HL-60 (cell line): ENCODE measurements at regions not wholly inside any gene's neighbourhood (a gene's known extent, or its start where the extent isn't known, plus 50 kb on each side); places are given as distances from the start of the nearest gene placed in this dataset.

ENCODE experiments used
- CTCF ChIP-seq: IDR thresholded peaks from one replicate; pipeline ENCODE4 v1.5.1; 2011; ENCODE audit warnings: low read length, control low read depth, inconsistent platforms; ENCODE audit not compliant: insufficient read depth
- REST ChIP-seq: IDR thresholded peaks from 2 replicates; pipeline ENCODE4 v1.6.1; 2012; ENCODE audit warnings: low read depth; ENCODE audit not compliant: insufficient replicate concordance

GRCh38 chr12:38411946-38412345 is 95.4 kb downstream of the ALG10B start:
- TF ChIP-seq CTCF (no peak), REST (no peak)
